ENCODE measurements at regions not wholly inside any gene's neighbourhood (a gene's known extent, or its start where the extent isn't known, plus 50 kb on each side); places are given as distances from the start of the nearest gene placed in this dataset.
"Not testable (repeated sequence)": the region's sequence is repeated elsewhere in the genome, so short reads cannot be mapped to it uniquely, and the experiment has no call there.

- peak; percentile 23 to 70 (median 61) for DNase-seq (ENCODE audit: low read depth in 4 of 4, low spot score in 3 of 4)
Observed at GRCh38 chr9:41273549-41274267, 84.6 kb upstream of the ZNG1F start.

GRCh38 chr9:41272879-41273548 is 83.9 kb upstream of the ZNG1F start:
- not testable (repeated sequence) for DNase-seq (ENCODE audit: low read depth in 4 of 4, low spot score in 3 of 4)

DNA sequence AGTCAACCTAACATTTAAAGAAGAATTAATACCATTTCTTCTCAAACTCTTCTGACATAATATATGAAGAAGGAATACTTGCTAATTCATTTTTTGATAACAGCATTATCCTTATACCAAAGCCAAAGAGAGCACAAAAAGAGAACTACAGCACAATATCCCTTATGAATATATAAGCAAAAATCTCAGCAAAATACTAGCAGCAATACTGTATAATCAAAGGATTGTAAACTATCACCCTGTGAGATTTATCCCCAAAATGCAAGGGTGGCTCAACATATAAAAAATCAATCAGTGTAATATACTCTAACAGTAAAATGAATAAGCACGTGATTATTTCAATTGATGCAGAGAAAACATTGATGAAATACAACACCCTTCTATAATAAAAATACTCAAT is 81.9 kb upstream of the ZNG1F start:
- not testable (repeated sequence) for DNase-seq (ENCODE audit: low read depth in 4 of 4, low spot score in 3 of 4)

DNA sequence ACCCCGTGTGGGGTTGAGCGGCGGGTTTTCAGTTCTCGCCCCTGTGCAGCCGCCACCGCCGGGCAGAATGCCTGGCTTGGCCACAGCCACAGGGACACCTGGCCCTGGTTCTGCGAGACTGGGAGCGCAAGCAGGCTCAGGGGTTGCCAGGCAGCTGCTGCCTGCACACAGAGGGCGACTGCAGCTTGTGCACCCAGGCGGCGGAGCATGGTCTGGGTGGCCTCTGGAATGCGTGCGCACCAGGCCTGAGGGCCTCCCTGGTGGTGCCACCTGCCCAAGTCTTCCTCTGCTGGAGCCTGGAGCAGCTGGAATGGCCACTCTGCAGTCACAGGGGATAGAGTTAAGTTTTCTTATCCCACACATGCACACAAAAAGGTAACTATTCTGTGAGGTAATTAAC is 80.4 kb upstream of the ZNG1F start:
- DNase-seq (ENCODE audit: low read depth in 4 of 4, low spot score in 3 of 4): peak in 2 of 4 donors; percentile 18 to 36

- not testable (repeated sequence) for DNase-seq (ENCODE audit: low read depth in 4 of 4, low spot score in 3 of 4)
Observed at GRCh38 chr9:41269054-41269453, 79.9 kb upstream of the ZNG1F start.

GRCh38 chr9:41266602-41267001 is 77.5 kb upstream of the ZNG1F start:
- DNase-seq (ENCODE audit: low read depth in 4 of 4, low spot score in 3 of 4): not testable (repeated sequence)

DNA sequence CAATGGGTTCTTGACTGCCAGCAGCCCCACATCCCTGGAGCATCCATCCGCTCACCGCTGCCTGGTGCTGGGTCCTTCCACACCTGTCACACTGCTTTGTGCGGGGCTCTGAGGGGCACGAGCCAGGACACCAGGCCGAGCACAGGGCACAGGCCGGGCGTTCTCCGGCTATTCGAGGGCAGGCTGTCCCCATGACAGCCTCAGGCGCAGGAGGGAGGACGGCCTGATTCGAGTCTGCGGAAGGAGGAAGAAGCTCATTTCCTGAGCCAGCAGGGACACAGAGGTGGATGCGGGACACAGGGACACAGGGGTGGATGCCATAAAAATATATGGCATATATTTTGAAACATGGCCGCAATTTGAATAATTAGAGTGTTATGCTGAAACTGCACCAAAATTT is 76.9 kb upstream of the ZNG1F start:
- DNase-seq (ENCODE audit: low read depth in 4 of 4, low spot score in 3 of 4): not testable (repeated sequence)

- not testable (repeated sequence) for DNase-seq (ENCODE audit: low read depth in 4 of 4, low spot score in 3 of 4)
Observed at GRCh38 chr9:41251973-41252372, 62.9 kb upstream of the ZNG1F start.

- DNase-seq (ENCODE audit: low read depth in 4 of 4, low spot score in 3 of 4): not testable (repeated sequence)
Observed at GRCh38 chr9:41251101-41251500, 62.0 kb upstream of the ZNG1F start.

GRCh38 chr9:41246702-41247101 is 57.6 kb upstream of the ZNG1F start:
- DNase-seq (ENCODE audit: low read depth in 4 of 4, low spot score in 3 of 4): not testable (repeated sequence)
